Parathyroid adenoma (tissue), 2 donors: ENCODE measurements at regions not wholly inside any gene's neighbourhood (a gene's known extent, or its start where the extent isn't known, plus 50 kb on each side); places are given as distances from the start of the nearest gene placed in this dataset.

ENCODE experiments used
- H2AFZ ChIP-seq: fragments of 300-600 bp; sonication (generic); one replicate; pipeline ENCODE4 v1.7.0; 2017; ENCODE audit warnings: antibody characterized with exemption, mild to moderate bottlenecking
- H3K27ac ChIP-seq: fragments of 300-600 bp; sonication (generic); one replicate; pipeline ENCODE4 v1.7.0; 2017
- H3K27me3 ChIP-seq: fragments of 300-600 bp; sonication (generic); one replicate; pipeline ENCODE4 v1.7.0; 2017; ENCODE audit warnings: low read length; ENCODE audit not compliant: control insufficient read depth, insufficient read depth
- H3K36me3 ChIP-seq: fragments of 300-600 bp; sonication (generic); one replicate; pipeline ENCODE4 v1.7.0; 2017; ENCODE audit warnings: low read length; ENCODE audit not compliant: control insufficient read depth, insufficient read depth
- H3K4me1 ChIP-seq: fragments of 300-600 bp; sonication (generic); one replicate; pipeline ENCODE4 v1.7.0; 2017; ENCODE audit warnings: control low read depth
- H3K4me2 ChIP-seq: fragments of 300-600 bp; sonication (generic); one replicate; pipeline ENCODE4 v1.7.0; 2017; ENCODE audit warnings: low read length
- H3K4me3 ChIP-seq: fragments of 300-600 bp; sonication (generic); one replicate; pipeline ENCODE4 v1.7.0; 2017; ENCODE audit warnings: low read depth, low read length
- H3K79me2 ChIP-seq: fragments of 300-600 bp; sonication (generic); one replicate; pipeline ENCODE4 v1.7.0; 2017; ENCODE audit warnings: control low read depth
- H3K9ac ChIP-seq: fragments of 300-600 bp; sonication (generic); one replicate; pipeline ENCODE4 v1.7.0; 2017; ENCODE audit warnings: mild to moderate bottlenecking
- H3K9me3 ChIP-seq: fragments of 300-600 bp; sonication (generic); one replicate; pipeline ENCODE4 v1.7.0; 2017; ENCODE audit warnings: low read length; ENCODE audit not compliant: control insufficient read depth
- TF ChIP-seq, protein P1 (sequence below): fragments of 300-600 bp; sonication (generic); IDR thresholded peaks from one replicate; pipeline ENCODE4 v1.7.0; 2017; ENCODE audit warnings: antibody characterized with exemption, mild to moderate bottlenecking
- donor health status: primary hyperparathyroidism.

DNA sequence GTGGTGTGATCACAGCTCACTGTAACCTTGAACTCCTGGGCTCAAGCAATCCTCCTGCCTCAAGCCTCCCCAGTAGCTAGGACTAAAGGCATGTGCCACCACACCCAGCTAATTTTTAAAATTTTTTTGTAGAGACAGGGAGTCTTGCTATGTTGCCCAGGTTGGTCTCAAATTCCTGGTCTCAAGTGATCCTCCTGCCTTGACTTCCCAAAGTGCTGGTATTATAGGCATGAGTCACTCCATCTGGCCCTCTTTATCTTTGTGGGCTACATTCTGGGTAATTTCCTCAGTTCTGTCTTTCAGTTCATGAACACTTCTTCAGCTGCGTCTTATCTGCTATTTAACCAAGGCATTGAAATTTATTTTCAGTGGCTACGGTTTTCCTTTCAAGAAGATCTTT is 196.6 kb upstream of the IER5L start:
- Histone ChIP-seq H3K9ac (no peak overlapping the region), H2AFZ (no peak overlapping the region), H3K27ac (no peak overlapping the region), H3K4me2 (no peak overlapping the region), H3K4me3 (no peak overlapping the region), H3K27me3 (no peaks in the 10 kb centered on the region), H3K79me2 (no peaks in the 10 kb centered on the region), H3K4me1 (peaks cover 3% of the 10 kb centered on the region), H3K9me3 (no peaks in the 10 kb centered on the region), H3K36me3 (no peaks in the 10 kb centered on the region)
- TF ChIP-seq, protein P1, sequence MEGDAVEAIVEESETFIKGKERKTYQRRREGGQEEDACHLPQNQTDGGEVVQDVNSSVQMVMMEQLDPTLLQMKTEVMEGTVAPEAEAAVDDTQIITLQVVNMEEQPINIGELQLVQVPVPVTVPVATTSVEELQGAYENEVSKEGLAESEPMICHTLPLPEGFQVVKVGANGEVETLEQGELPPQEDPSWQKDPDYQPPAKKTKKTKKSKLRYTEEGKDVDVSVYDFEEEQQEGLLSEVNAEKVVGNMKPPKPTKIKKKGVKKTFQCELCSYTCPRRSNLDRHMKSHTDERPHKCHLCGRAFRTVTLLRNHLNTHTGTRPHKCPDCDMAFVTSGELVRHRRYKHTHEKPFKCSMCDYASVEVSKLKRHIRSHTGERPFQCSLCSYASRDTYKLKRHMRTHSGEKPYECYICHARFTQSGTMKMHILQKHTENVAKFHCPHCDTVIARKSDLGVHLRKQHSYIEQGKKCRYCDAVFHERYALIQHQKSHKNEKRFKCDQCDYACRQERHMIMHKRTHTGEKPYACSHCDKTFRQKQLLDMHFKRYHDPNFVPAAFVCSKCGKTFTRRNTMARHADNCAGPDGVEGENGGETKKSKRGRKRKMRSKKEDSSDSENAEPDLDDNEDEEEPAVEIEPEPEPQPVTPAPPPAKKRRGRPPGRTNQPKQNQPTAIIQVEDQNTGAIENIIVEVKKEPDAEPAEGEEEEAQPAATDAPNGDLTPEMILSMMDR = no peak

GRCh38 chr9:129374231-129374630 is 196.2 kb upstream of the IER5L start:
- Histone ChIP-seq H3K9ac (no peak overlapping the region), H3K4me1 (peaks cover 3% of the 10 kb centered on the region), H3K27me3 (no peaks in the 10 kb centered on the region), H3K4me3 (no peak overlapping the region), H3K4me2 (no peak overlapping the region), H3K36me3 (no peaks in the 10 kb centered on the region), H3K27ac (no peak overlapping the region), H3K79me2 (no peaks in the 10 kb centered on the region), H3K9me3 (no peaks in the 10 kb centered on the region), H2AFZ (no peak overlapping the region)
- TF ChIP-seq, protein P1 = no peak

GRCh38 chr9:129373361-129373760 is 195.3 kb upstream of the IER5L start:
- TF ChIP-seq, protein P1 = no peak
- Histone ChIP-seq H3K4me2 (no peak overlapping the region), H3K4me3 (no peak overlapping the region), H3K9me3 (no peaks in the 10 kb centered on the region), H3K79me2 (no peaks in the 10 kb centered on the region), H3K4me1 (peaks cover 3% of the 10 kb centered on the region), H3K9ac (no peak overlapping the region), H3K27me3 (no peaks in the 10 kb centered on the region), H2AFZ (no peak overlapping the region), H3K27ac (no peak overlapping the region), H3K36me3 (no peaks in the 10 kb centered on the region)

DNA sequence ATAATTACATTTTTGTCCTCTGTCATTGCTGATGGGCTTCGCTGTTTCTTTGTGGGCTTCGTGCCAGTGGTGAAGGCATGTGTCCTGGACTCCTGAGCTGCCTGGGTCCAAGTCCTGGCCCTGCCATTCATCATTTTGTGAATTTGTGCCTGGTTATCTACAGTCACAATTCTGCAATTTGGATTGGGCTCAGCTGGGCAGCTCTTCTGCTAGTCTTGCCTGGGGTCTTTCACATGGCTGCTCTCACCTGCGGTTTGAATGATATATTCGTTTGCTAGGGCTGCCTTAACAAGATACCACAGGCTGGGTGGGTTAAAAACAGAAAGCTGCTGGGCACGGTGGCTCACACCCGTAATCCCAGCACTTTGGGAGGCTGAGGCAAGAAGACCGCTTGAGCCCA is 192.7 kb upstream of the IER5L start:
- H3K4me3 ChIP-seq = no peak overlapping the region
- H3K27me3 ChIP-seq = no peaks in the 10 kb centered on the region
- no peak overlapping the region for H3K9ac ChIP-seq
- no peak overlapping the region for H2AFZ ChIP-seq
- no peaks in the 10 kb centered on the region for H3K4me1 ChIP-seq
- no peaks in the 10 kb centered on the region for H3K36me3 ChIP-seq
- no peak overlapping the region for H3K27ac ChIP-seq
- no peak overlapping the region for H3K4me2 ChIP-seq
- H3K9me3 ChIP-seq = no peaks in the 10 kb centered on the region
- TF ChIP-seq, protein P1 = no peak
- H3K79me2 ChIP-seq = no peaks in the 10 kb centered on the region

- Histone ChIP-seq H3K36me3 (no peaks in the 10 kb centered on the region), H3K79me2 (no peaks in the 10 kb centered on the region), H3K4me2 (no peak overlapping the region), H2AFZ (no peak overlapping the region), H3K9ac (no peak overlapping the region), H3K27me3 (no peaks in the 10 kb centered on the region), H3K4me1 (no peaks in the 10 kb centered on the region), H3K27ac (no peak overlapping the region), H3K4me3 (no peak overlapping the region), H3K9me3 (no peaks in the 10 kb centered on the region)
- TF ChIP-seq, protein P1 = no peak
Observed at GRCh38 chr9:129368444-129368978, 190.4 kb upstream of the IER5L start.
